Ecto neural progenitor cell (in vitro differentiated cells): ENCODE measurements at regions not wholly inside any gene's neighbourhood (a gene's known extent, or its start where the extent isn't known, plus 50 kb on each side); places are given as distances from the start of the nearest gene placed in this dataset.

Experiments
- DNase-seq: peaks from one replicate; pipeline ENCODE4 v3.0.0-alpha.2; 2018; ENCODE audit warnings: low spot score

DNA sequence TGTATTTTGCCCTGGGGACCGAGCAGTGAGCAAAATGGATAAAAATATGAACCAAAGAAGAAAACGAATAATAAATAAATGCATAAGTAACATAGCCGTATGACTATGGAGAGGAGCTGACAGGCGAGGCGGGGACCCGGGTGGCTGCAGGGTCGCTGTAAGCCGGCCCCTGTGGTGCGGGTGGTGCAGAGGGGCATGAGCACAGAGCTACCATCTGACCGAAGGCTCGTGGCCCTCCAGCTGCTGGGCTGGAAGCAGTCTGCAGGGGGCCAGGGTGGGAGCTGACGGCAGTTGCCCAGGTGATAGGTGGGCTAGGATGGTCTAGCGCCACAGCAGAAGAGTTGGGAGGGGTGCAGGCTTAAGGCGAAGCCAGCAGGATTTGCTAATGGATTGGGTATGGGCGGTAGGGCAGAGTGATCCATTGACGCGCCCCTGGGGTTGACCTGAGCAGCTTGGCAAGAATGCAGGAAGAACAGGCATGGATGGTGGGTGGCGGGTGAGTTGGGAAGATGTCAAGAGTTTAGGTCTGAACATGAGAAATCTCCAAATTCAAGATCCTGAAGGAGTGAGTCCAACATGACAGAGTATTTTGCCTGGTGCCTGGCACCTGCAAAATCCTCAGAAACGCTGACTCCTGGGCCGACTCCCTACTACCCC is 228.0 kb downstream of the FOXL1 start:
- DNase-seq: no peak

DNA sequence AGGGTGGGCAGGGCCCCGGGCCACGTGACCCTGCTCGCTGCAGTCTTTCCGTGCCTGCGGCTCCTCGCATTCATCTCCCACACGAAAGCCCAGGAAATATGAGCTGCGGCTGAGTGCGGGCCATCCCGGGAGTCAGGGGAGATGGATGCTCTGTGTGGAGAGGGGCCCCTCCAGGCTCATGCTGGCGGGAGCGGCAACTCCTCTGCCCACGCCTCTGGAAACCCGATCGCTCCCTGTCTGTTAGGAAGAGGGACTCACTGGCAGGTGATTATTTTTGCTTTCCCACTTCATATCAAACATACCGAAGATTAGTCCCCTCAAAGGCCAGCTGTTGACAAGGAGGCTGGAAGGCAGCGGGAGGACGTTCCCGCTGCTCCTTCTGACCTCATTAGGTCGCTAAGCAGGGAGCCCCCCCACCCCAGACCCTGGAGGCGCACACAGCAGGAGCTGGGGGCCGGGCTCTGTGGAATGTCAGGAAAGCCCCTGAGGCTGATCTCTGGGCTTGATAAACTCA is 228.5 kb downstream of the FOXL1 start:
- peak; percentile 66 for DNase-seq

DNA sequence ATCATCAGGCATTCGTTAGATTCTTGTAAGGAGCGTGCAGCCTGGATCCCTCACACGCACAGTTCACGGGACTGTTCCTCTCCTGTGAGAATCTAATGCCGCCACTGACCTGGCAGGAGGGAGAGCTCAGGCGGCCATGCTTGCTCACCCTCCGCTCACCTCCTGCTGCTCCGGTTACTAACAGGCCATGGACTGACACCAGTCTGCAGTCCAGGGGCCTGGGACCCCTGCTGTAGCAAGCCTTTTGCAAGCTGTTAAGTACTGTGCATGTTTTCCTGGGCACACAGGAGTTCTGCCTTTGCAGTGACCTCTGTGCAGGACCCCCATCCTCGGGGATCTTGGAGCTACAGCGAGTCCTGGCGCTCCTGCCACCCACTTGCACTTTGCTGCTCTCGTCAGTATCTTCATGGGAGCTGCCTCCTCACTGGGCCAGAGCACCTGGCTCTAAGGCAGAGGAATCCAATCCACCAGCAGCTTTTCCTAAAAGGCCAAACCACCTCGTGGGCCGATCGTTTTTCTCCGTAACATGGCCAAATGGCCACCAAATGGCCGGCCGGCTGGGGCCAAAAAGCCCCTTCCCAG is 230.6 kb downstream of the FOXL1 start:
- no peak for DNase-seq

DNA sequence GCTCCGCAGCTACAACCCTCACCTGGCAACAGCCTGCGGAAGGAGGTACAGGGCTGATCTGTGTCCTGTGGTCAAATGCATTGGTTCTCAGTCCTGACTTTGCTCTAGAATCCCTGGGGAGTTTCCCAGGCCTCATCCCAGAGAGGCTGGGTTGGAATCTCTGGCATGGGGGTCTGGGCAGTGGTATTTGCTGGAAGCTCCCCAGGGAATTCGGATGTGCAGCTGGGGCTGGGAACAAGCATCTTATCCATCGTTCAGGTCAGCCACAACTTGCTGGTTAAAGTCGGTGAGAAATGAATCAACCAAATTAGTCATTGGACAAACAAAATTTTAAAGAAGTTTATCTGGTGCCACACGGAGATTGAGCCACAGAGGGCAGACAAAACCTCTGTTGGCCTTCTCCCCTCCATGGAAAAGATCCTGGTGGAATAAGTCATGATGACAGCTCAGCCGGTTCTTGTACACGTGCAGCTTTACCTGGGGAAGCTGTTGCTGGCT is 231.2 kb downstream of the FOXL1 start:
- no peak for DNase-seq

DNA sequence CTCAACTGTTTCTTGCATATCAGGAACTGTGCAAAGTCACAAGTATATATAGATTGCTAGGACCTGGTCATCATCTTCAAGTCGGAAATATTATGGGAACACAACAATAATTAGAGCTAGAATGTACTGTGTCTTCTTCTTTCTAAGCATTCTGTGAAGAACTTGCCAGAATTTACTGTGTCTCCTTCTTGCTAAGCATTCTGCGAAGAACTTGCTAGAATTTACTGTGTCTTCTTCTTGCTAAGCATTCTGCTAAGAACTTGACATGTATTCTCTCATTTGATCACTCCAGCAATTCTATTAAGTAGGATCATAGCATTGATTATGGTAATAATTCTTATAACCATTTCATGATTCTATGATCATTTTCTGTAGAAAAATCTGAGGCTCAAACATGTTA is 231.7 kb downstream of the FOXL1 start:
- DNase-seq: no peak

DNA sequence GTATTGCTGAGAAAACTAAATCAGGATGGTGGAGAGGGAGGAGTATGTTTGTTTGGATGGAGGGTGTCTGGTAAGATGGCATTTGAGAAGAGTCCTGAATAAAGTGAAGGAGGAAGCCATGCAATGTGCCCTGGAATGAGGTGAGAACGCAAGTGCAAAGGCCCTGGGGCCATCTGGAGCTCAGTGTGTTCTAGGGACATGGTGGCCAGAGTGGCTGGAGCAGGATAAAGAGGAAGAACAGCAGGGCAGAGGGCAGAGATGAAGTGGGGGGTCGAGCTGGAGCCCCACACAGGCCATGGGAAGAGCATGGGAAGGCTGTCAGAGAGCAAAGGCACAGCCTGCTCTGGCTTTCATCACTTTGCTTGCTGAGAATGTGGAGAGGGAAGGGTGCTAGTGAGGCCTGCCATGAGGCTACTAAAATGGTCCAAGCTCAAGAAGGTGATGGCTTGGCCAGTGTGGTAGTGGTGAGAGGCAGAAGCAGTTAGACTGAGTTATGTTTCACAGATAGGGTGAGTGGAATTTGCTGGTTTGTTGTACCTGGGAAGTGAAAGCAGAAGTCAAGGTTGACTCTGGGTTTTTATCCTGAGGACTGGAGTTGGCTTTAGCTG is 234.1 kb downstream of the FOXL1 start:
- no peak for DNase-seq

DNA sequence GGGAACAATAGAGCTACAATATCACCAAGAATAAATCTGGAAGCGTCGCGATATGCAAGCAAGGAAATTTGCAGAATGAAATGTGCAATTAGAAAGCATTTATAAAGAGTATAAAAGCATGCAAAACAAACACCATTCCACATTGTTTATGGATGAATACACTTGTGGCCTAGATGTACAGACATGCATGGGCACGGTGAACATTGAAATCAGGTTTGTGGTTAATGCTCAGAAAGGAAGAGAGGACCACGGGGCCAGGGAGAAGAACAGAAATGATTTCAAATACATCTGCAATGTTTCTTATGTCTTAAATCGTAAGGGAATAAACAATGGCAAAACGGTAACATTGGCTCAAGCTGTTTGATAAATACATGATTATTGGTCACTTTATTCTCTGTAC is 235.9 kb downstream of the FOXL1 start:
- DNase-seq: no peak

DNA sequence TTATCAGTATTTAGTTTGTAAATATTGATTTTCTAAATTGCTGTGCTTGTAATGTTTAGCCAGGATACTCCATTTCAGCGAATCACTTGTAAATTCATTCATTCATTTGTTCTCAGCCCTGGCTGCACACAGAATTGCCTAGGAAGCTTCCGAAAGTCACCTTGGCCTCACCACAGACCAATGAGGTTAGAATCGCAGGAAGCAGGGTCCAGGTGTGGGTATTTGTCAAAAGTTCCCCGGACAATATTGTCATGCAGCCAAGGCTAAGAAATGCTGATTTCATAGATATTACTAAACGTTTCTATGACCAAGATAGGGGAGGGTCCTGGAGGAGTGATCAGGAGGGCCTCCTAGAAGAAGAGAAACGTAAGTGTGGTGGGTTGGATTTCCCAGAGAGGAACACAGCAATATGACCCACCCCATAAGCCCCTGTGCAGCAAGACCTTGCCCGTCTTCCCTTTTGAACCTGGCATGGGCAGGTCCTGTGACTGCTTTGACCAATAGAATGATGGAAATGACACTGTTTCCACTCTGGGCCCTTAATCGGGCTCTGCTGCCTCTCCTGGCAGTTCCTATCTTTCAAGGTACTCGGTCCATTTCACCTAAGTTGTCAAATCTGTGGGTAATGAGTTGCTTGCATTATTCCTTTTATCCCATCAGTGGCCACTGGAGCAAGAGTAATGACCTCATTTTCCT is 238.7 kb downstream of the FOXL1 start:
- DNase-seq: no peak

DNA sequence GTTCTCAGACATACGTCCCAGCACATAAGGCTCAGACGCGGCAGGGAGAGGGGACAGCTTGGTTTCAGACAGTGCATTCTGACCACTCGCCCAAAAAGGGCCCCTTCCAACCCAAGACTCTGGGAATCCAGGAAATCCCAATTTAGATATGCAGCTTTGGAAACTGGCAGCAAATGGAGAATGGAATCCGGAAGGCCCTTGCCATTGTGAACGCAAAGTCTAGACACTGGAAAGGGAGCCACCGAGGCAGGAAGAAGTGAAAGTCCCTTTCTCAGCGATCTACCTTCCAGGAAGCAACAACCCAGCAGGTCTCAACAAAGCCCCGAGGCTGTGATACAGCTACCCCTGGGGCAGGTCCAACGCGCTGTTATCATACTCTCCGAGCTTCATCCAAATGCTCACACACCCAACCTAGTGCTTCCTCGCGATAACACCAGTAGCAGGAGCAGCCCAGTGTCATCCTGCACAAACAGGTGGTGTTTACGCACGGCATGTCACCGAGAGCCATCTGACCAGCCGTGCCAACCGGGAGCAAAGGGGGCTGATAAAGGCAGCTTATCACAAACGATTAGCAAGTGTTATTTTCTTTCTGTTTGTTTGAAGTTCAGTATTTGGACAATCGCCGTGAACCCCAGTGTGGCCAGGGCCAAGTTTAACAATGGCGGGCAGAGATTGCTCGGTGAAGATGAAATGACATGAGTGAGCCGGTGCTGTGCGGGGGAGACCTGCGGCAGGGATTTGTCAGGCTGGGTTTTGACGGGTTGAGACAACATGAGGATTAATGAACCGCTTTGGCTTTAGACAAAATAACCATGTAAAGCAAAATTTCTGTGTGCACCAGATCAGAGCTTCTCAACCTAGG is 240.6 kb downstream of the FOXL1 start:
- DNase-seq: peak; percentile 41

DNA sequence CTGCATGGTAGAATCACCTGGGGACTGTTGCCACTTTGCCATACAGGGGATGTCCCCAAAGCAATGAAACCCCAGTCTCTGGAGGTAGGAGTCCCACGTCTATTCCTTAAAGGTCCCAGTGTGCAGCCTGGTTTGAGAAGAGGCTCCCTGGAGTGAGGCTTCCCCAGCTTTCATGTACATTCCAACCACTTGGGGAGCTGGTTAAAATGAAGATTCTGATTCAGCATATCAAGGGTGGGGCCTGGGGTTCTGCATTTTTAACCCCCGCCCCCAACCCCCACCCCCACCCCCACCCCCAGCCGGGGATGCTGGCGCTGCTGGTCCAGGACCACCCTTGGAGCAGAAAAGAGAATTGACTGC is 241.2 kb downstream of the FOXL1 start:
- no peak for DNase-seq

DNA sequence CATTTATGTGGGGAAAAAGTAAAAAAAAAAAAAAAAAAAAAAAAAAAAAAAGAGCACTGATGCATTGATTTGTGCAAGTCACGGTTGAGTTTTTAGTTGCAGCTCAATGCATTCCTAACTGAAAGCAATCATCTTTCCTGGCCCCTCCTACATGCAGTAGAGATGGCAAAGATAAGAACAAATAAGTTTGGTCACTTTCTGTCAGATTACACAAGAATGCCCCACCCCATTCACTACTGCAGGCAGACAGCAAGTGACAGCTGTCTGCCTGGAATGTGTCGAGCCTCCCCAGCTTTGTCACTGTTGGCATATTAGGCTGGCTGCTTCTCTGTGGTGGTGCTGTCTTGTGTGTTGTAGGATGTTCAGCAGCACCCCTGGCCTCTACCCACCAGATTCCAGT is 243.5 kb downstream of the FOXL1 start:
- DNase-seq: no peak

DNA sequence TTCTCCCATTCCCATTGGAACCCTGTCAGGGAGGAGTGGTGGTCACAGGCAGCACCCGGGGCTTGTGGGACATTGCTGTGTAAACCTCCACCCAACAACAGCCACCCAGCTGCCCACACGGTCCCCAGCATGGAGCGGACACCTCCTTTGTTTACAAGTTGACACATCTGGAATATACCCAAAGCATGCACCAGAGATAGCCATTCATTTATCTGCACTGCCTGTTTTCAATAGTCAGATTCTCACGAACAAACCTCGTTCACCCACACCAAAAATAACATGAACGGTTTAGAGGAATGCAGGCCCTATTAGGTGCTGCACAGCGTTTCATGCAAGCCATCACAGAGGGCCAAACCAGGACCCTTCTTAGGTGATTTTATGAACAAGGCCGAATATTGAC is 244.8 kb downstream of the FOXL1 start:
- DNase-seq: no peak

DNA sequence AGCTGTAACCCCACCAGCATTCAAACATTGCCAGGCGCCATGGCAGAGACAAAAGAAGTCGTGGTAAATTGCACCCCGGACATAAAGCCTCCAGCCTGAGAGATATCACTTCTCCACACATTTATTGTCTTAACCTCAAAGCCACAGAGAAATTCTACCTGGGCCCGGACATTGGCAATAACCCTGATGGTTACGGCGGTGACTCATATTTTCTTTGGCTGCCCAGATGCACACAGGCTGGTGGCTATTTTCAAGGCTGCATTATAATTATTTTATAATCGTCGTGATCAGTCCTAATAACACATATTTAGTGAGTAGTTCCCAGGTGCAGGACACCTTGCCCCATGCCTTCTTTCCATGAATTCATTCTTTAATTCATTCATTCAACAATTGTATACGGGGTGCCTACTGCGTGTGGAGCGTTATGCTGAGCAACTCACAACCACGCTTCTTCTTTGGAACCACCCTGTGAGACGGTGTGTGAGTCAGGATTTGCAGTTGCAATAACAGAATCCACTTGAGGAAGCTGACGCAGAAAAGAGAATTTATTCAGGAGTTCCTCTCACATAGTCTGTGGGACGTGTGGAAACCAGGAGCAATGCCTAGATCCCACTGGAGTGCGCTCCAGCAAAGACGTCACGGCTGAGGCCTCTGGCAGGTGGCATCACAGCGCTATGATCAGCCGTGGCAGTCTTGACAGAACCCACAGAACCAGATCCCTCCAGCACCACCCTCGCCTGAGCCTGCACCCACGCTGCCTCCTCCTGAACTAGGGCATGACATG is 245.7 kb downstream of the FOXL1 start:
- DNase-seq: no peak

DNA sequence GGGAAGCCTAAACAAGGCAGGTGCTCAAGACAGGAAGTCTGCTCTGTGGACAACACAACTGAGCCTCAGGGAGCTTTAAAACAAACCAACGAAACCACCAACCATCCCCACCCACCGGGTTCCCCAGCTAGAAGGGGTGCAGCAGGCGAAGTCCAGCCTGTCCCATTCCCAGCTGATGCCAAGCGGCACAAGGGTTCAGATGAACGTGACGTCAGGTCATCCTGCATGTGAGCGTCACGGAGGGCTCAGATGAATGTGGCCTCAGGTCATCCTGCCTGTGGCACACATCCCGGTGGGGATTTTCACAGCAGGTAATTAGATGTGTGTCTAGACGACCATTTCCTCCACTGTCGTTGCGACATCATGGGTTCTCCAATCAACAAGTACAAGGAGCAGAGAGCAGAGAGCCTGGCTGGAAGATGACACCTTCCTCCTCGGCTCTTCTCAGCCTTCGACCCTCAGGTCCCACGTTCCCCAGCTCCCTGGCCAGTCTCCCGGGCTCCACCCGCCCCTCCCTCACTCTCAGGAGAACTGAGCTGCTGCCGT is 246.5 kb downstream of the FOXL1 start:
- no peak for DNase-seq

DNA sequence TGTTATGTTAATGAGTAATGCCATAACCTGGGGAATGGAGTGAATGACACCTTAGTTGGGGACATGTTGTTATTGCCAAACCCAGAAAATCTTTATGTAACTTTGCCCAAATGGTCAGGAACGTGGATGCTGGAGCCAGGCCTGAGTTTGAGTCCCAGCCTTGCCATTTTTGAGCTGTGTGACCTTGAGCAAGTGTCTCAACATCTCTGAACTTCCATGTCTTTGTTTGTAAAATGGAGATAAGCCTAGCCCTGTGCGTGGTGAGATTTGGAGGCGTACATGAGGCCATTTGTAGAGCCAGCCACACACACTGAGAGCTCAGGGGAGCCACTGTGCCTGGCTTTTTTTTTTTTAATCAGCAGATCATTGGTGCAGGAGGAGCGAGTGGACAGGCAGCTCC is 247.3 kb downstream of the FOXL1 start:
- no peak for DNase-seq

DNA sequence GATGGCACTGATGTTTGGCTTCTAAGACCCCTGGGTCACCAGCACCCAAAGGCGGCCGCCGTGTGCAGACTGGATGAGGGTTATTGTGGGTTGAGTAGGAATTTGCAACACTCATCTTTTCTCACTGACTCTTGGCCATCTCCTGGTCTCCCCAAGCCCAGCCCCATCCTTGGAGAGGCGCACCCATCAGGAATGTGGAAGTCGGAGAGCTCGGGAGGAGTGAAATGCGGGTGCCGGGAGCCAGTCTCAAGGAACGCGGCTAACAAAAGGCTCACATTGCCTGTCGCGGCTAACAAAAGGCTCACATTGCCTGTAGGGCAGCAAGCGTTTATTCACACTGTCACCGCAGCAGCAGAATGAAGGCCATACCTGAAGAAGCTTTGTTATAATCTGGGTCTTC is 248.6 kb downstream of the FOXL1 start:
- peak; percentile 63 for DNase-seq

DNA sequence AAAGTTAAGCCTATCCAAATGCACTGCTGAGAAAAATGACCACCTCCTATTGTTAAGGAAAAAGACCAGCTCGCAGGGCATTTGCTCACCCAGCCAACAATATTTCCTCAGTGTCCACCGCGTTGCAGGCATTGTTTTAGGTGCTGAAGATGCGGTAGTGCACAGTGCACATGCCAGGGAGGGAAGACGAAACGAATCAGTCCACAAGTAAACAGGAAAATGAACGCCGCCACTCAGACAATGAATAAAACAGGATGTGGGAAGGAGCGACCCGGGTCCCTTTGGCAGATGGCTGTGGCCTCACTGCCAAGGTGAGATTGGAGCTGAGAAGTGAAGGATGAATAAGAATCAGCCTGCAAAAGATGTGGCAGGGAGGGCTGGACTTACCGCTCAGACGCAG is 249.2 kb downstream of the FOXL1 start:
- DNase-seq: no peak

DNA sequence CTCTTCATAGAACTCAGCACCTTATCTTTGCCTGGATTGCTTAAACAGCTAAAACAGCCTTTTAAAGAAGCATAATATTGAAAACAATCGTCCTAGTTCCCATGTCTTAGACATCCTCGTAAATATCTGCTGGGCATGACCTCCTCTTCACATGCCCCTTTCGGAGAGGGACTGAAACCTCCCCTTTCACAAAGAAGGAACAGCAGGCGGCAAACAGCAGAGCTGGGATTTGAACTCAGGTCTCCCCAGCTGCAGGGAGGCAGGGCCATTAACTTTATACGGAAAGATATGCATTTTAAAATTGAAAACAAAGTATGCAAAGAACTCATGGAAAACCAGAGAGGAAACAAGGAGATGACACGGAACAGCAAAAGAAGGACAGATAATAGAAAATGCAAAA is 249.9 kb downstream of the FOXL1 start:
- no peak for DNase-seq

DNA sequence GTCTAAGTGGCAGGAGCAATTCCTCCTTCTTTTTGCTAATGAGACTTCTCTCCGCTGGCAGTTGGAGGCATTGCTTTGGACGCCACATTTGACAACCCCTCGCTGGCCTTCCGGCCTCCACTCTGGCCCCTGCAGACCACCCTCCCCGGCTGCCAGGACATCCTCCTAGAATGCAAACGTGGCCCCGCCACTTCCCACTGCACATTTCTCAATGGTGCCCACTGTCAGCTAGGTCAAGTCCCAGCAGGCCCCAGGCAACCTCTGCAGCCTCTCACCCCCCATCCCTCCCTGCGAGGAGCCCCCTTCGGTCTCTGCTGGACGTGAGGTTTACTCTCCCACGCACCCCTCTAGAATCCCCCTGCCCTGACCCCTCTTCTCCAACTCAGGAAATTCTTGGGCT is 250.3 kb downstream of the FOXL1 start:
- DNase-seq: no peak

DNA sequence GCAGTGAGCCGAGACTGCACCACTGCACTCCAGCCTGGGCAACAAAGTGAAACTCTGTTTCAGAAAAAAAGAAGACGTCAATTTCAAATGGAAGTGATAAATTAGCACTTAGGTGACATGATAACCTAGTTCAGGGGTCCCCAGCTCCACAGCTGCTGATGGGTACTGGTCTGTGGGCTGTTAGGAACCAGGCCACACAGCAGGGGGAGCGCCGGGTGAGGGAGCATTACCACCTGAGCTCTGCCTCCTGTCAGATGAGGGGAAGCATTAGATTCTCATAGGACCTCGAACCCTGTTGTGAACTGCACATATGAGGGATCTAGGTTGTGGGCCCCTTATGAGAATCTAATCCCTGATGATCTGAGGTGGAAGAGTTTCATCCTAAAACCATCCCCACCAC is 253.0 kb downstream of the FOXL1 start:
- no peak for DNase-seq

DNA sequence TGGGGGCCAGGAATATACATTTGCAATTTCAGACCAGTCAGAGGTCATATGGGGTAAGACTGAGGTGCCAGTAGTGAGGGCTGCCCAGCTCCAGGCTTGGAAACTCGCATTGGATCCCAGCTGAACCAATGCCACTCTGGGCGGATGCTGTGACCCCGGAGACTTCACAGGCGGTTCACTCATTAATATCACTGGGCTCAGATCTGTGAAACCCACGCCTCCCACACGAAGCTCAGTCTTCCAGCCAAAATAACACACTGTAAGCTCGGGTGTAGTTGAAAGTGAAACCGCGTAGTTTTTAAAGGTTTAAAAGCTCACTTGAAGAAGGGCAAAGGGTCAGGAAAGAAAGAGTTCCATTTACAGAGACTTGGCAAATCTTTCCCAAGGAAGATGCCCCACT is 254.8 kb downstream of the FOXL1 start:
- DNase-seq: no peak
